GM12864 (cell line): ENCODE measurements at regions not wholly inside any gene's neighbourhood (a gene's known extent, or its start where the extent isn't known, plus 50 kb on each side); places are given as distances from the start of the nearest gene placed in this dataset.

Experiments used
- DNase-seq: peaks from one replicate; pipeline ENCODE4 v3.0.0-alpha.2; 2011; ENCODE audit warnings: low read depth
- H3K4me3 ChIP-seq: 2 replicates; pipeline ENCODE4 v1.5.1; 2011; ENCODE audit warnings: mild to moderate bottlenecking, low read depth, low read length, control low read depth
- CTCF ChIP-seq: IDR thresholded peaks from 2 replicates; pipeline ENCODE4 v1.5.1; 2011; ENCODE audit warnings: low read depth, mild to moderate bottlenecking, moderate library complexity, low read length, control low read depth, inconsistent platforms; ENCODE audit errors: missing control alignments

GRCh38 chr10:43320226-43320625 is 51.2 kb upstream of the FXYD4 start:
- TF ChIP-seq CTCF, result no peak
- H3K4me3 ChIP-seq, result no peak overlapping the region
- DNase-seq, result no peak

- TF ChIP-seq CTCF, result peak; percentile 18
- no peak for DNase-seq
- H3K4me3 ChIP-seq, result no peak overlapping the region
Measured at GRCh38 chr10:43318976-43319960, 52.2 kb upstream of the FXYD4 start.

DNA sequence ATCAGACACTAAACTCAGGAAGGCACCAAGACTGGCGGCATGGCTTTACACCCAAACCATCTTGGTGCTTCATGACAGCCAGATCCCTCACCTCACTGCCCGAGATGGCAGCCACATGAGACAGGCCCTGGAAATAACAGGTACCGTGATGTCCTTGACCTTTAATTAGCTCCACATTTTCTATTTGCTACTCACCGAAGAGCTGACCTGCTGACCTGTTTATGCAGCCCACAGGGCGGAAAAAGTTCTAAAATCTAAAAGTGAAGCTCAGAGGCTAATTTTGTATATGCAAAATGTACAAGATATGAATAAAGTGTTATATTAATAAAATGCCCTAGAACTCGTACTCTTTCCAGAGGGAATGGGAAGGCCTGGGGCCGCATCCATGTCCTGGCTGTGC is 51.6 kb upstream of the RASGEF1A start:
- H3K4me3 ChIP-seq, result no peak overlapping the region
- DNase-seq, result no peak
- TF ChIP-seq CTCF, result no peak

GRCh38 chr10:43317422-43317821 is 50.6 kb upstream of the RASGEF1A start:
- TF ChIP-seq CTCF, result no peak
- DNase-seq, result no peak
- H3K4me3 ChIP-seq, result no peak overlapping the region

DNA sequence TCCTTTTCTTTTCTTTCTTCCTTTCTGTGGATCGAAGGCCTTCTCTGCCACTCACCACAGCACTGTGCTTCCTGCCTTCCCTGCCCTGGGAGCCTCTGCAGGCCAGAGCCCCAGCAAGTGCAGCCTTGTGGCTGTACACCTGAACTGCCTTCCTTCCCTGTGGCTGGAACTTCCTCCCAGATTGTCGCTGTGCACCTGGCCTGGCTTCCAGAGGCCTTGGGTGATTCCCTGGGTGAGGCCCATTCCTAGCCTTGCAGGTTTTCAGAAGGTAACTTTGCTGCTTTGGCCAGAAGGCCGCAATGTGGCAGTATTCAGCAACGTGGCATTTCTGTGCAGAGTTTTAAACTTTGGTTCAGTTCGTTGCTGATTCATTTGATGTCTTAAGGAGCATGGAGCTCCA is 50.1 kb upstream of the RASGEF1A start:
- no peak for DNase-seq
- TF ChIP-seq CTCF, result no peak
- H3K4me3 ChIP-seq, result no peak overlapping the region
